Stomach (tissue), 8 donors: ENCODE measurements at regions not wholly inside any gene's neighbourhood (a gene's known extent, or its start where the extent isn't known, plus 50 kb on each side); places are given as distances from the start of the nearest gene placed in this dataset.

Experiments
- DNase-seq, 2 donors: peaks; one replicate each; pipeline versions ENCODE4 v3.0.0 to v3.0.0-alpha.2; 2013 to 2019
- H3K27ac ChIP-seq, 5 donors: fragments of 200-600 bp in 4 of 5; sonication (generic) in 4 of 5; one replicate each; pipeline ENCODE4 v1.5.1; 2013 to 2019; ENCODE audit warnings: mild to moderate bottlenecking in 1 of 5, moderate library complexity in 1 of 5
- H3K27me3 ChIP-seq, 3 donors: fragments of 200-600 bp; sonication (generic); one replicate each; pipeline ENCODE4 v1.5.1; 2017 to 2019; ENCODE audit warnings: mixed run types in 1 of 3
- H3K36me3 ChIP-seq, 4 donors: fragments of 200-600 bp; sonication (generic); 1 replicate in 3 of 4; 2 replicates in 1 of 4; pipeline ENCODE4 v1.5.1; 2016 to 2019
- H3K4me1 ChIP-seq, 4 donors: fragments of 200-600 bp; sonication (generic); one replicate each; pipeline ENCODE4 v1.5.1; 2016 to 2019
- H3K4me3 ChIP-seq, 4 donors: fragments of 200-600 bp; sonication (generic) in 3 of 4; one replicate each; pipeline ENCODE4 v1.5.1; 2016 to 2019; ENCODE audit warnings: mild to moderate bottlenecking in 1 of 4
- H3K9me3 ChIP-seq, 4 donors: fragments of 200-600 bp; sonication (generic); one replicate each; pipeline ENCODE4 v1.5.1; 2016 to 2019
- CTCF ChIP-seq, 7 experiments: fragments of 450-650 bp in 4 of 7; fragments of 200-600 bp in 3 of 7; sonication (generic) in 3 of 7; IDR thresholded peaks; one replicate each; pipeline ENCODE4 v1.5.1; 2016 to 2019; ENCODE audit warnings: antibody characterized with exemption in 7 of 7, control low read depth in 2 of 7, mild to moderate bottlenecking in 1 of 7
- EP300 ChIP-seq: sonication (generic); formaldehyde crosslinking; IDR thresholded peaks from one replicate; pipeline ENCODE4 v1.6.1; 2017; ENCODE audit warnings: antibody characterized with exemption
- POLR2A ChIP-seq, 4 donors: fragments of 450-650 bp; IDR thresholded peaks; one replicate each; pipeline ENCODE4 v1.6.1; 2016; ENCODE audit warnings: antibody characterized with exemption in 4 of 4, control low read depth in 2 of 4, mild to moderate bottlenecking in 1 of 4, moderate library complexity in 1 of 4
- POLR2AphosphoS5 ChIP-seq, 3 donors: sonication (generic); formaldehyde crosslinking; IDR thresholded peaks; one replicate each; pipeline ENCODE4 v1.6.1; 2016; ENCODE audit warnings: antibody characterized with exemption in 3 of 3
- WGBS, 5 donors: extraction: QIAGEN DNeasy Blood & Tissue Kit in 3 of 5; methylation state at CpG; one replicate each; pipeline versions ENCODE4 v1.1.5 to v1.1.7; 2013 to 2018; 5-methylcytosine and 5-hydroxymethylcytosine counted together
- intact Hi-C: fragments of 100-400 bp; cut with DNase I; formaldehyde crosslinking; loops from one replicate; pipeline ENCODE4 v1.15.1; 2023; ENCODE audit warnings: low total_unique reads
- donor health status: healthy with polysubstance abuse.
- donor health status: Bipolar disorder and iron deficiency.
- donor health status: healthy.

GRCh38 chr7:32393861-32394260 is 96.3 kb downstream of the LSM5 start:
- H3K9me3 ChIP-seq, result no peaks in the 10 kb centered on the region
- H3K4me3 ChIP-seq, result no peak overlapping the region
- no peak for DNase-seq
- no peaks in the 10 kb centered on the region for H3K27me3 ChIP-seq
- H3K27ac ChIP-seq, result no peak overlapping the region
- H3K36me3 ChIP-seq, result no peaks in the 10 kb centered on the region
- intact Hi-C loops, result no loop called here
- no peaks in the 10 kb centered on the region for H3K4me1 ChIP-seq
- 28 to 47% (median 35%) methylated on average over 1 of the region's 1 CpG for WGBS, 5 donors
- TF ChIP-seq POLR2AphosphoS5 (IDR thresholded peaks at IDR 0.05), result no peak
- TF ChIP-seq POLR2A (IDR thresholded peaks at IDR 0.05), result no peak
- TF ChIP-seq EP300, result no peak
- TF ChIP-seq CTCF (IDR thresholded peaks at IDR 0.05), result no peak

- H3K9me3 ChIP-seq, result no peaks in the 10 kb centered on the region
- no peak overlapping the region for H3K4me3 ChIP-seq
- H3K27ac ChIP-seq, result no peak overlapping the region
- no peaks in the 10 kb centered on the region for H3K36me3 ChIP-seq
- WGBS, 5 donors, result 17 to 40% (median 22%) methylated on average over 2 of the region's 2 CpGs
- no peak for TF ChIP-seq POLR2A (IDR thresholded peaks at IDR 0.05)
- TF ChIP-seq CTCF (IDR thresholded peaks at IDR 0.05), result no peak
- TF ChIP-seq POLR2AphosphoS5 (IDR thresholded peaks at IDR 0.05), result no peak
- no peak for TF ChIP-seq EP300
- DNase-seq, result no peak
- no peaks in the 10 kb centered on the region for H3K4me1 ChIP-seq
- H3K27me3 ChIP-seq, result no peaks in the 10 kb centered on the region
- intact Hi-C loops, result no loop called here
Observed at GRCh38 chr7:32390210-32390609, 100.0 kb downstream of the LSM5 start.

- intact Hi-C loops, result no loop called here
- H3K27ac ChIP-seq, result no peak overlapping the region
- H3K27me3 ChIP-seq, result peaks cover 0 to 22% (median 0%) of the 10 kb centered on the region in 3 donors
- H3K4me3 ChIP-seq, result no peak overlapping the region
- 71 to 83% (median 78%) methylated on average over 2 of the region's 2 CpGs for WGBS, 5 donors
- DNase-seq, result no peak
- H3K4me1 ChIP-seq, result no peaks in the 10 kb centered on the region
- H3K36me3 ChIP-seq, result no peaks in the 10 kb centered on the region
- TF ChIP-seq CTCF (IDR thresholded peaks at IDR 0.05) (no peak), EP300 (no peak), POLR2AphosphoS5 (IDR thresholded peaks at IDR 0.05) (no peak), POLR2A (IDR thresholded peaks at IDR 0.05) (no peak)
- no peaks in the 10 kb centered on the region for H3K9me3 ChIP-seq
Observed at GRCh38 chr7:32385316-32385956, 104.7 kb downstream of the LSM5 start.

GRCh38 chr7:32381024-32381601 is 109.1 kb downstream of the LSM5 start:
- Histone ChIP-seq H3K4me1 (no peaks in the 10 kb centered on the region), H3K36me3 (no peaks in the 10 kb centered on the region), H3K9me3 (no peaks in the 10 kb centered on the region), H3K4me3 (no peak overlapping the region), H3K27ac (no peak overlapping the region), H3K27me3 (peaks cover 0 to 22% (median 0%) of the 10 kb centered on the region in 3 donors)
- WGBS, 5 donors, result 58 to 87% (median 76%) methylated on average over 3 to 4 of the region's 4 CpGs
- TF ChIP-seq CTCF (IDR thresholded peaks at IDR 0.05), result no peak
- TF ChIP-seq POLR2A (IDR thresholded peaks at IDR 0.05), result no peak
- no peak for TF ChIP-seq EP300
- no peak for TF ChIP-seq POLR2AphosphoS5 (IDR thresholded peaks at IDR 0.05)
- no peak for DNase-seq
- intact Hi-C loops, result no loop called here
